ENCODE measurements at regions not wholly inside any gene's neighbourhood (a gene's known extent, or its start where the extent isn't known, plus 50 kb on each side); places are given as distances from the start of the nearest gene placed in this dataset.

- TF ChIP-seq POLR2A (IDR thresholded peaks at IDR 0.05; ENCODE audit: low read length) (no peak), GATA1 (IDR thresholded peaks at IDR 0.05; ENCODE audit: low read depth, low read length) (no peak)
Measured at GRCh38 chr5:21125238-21125983, 1137.4 kb upstream of the CDH18 start.
